Skeletal muscle tissue (tissue), 3 donors: ENCODE measurements at regions not wholly inside any gene's neighbourhood (a gene's known extent, or its start where the extent isn't known, plus 50 kb on each side); places are given as distances from the start of the nearest gene placed in this dataset.

Source experiments
- H3K27ac ChIP-seq: one replicate; pipeline ENCODE4 v1.7.0; 2013; ENCODE audit warnings: mild to moderate bottlenecking, low read depth, low read length, inconsistent platforms
- H3K27me3 ChIP-seq, 3 donors: one replicate each; pipeline ENCODE4 v1.7.0; 2013; ENCODE audit warnings: low read length in 3 of 3; ENCODE audit not compliant: control insufficient read depth in 3 of 3, insufficient read depth in 3 of 3
- H3K36me3 ChIP-seq, 3 donors: one replicate each; pipeline ENCODE4 v1.7.0; 2013; ENCODE audit warnings: low read length in 3 of 3; ENCODE audit not compliant: control insufficient read depth in 3 of 3, insufficient read depth in 3 of 3
- H3K4me1 ChIP-seq, 3 donors: one replicate each; pipeline ENCODE4 v1.7.0; 2013; ENCODE audit warnings: low read length in 3 of 3, mild to moderate bottlenecking in 3 of 3; ENCODE audit not compliant: control insufficient read depth in 3 of 3, insufficient read depth in 3 of 3
- H3K4me3 ChIP-seq, 3 donors: one replicate each; pipeline ENCODE4 v1.7.0; 2013; ENCODE audit warnings: low read length in 3 of 3
- H3K9ac ChIP-seq, 3 donors: one replicate each; pipeline ENCODE4 v1.7.0; 2013; ENCODE audit warnings: low read length in 3 of 3, mild to moderate bottlenecking in 3 of 3, moderate library complexity in 2 of 3, low read depth in 1 of 3
- H3K9me3 ChIP-seq, 3 donors: one replicate each; pipeline ENCODE4 v1.7.0; 2013; ENCODE audit warnings: low read length in 3 of 3; ENCODE audit not compliant: control insufficient read depth in 3 of 3
- donor health status: Osteomylitis.

GRCh38 chr5:169369130-169369529, 68.2 kb upstream of the SLIT3 start:
- Histone ChIP-seq H3K9ac (no peak overlapping the region), H3K27ac (no peak overlapping the region), H3K36me3 (no peaks in the 10 kb centered on the region), H3K4me3 (no peak overlapping the region), H3K27me3 (no peaks in the 10 kb centered on the region), H3K4me1 (no peaks in the 10 kb centered on the region), H3K9me3 (peaks cover 0 to 1% (median 0%) of the 10 kb centered on the region in 3 donors)

DNA sequence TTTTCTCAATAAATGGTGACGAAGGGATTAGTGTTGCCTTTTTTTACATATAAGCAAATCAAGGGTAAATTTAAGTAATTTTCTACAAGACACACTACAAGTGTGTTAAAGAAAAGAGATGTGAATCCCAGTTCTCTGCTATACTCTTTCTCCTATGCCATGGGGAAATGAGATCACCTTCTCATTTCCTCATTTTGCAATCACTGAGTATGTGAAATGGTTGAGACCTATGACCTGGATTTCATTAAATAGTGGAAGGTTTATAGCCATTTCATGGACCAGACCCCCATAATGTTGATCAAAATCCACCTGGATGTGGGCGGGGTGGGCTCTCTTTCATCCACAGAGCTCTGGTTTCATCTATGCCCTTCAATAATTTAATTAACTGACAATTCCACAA, 66.9 kb upstream of the SLIT3 start:
- Histone ChIP-seq H3K36me3 (no peaks in the 10 kb centered on the region), H3K9ac (no peak overlapping the region), H3K9me3 (peaks cover 0 to 1% (median 0%) of the 10 kb centered on the region in 3 donors), H3K27me3 (no peaks in the 10 kb centered on the region), H3K4me1 (no peaks in the 10 kb centered on the region), H3K27ac (no peak overlapping the region), H3K4me3 (no peak overlapping the region)

- no peaks in the 10 kb centered on the region for H3K9me3 ChIP-seq
- no peaks in the 10 kb centered on the region for H3K36me3 ChIP-seq
- H3K27ac ChIP-seq, result no peak overlapping the region
- no peaks in the 10 kb centered on the region for H3K4me1 ChIP-seq
- no peaks in the 10 kb centered on the region for H3K27me3 ChIP-seq
- H3K4me3 ChIP-seq, result no peak overlapping the region
- no peak overlapping the region for H3K9ac ChIP-seq
Measured at GRCh38 chr5:169357291-169357690, 56.4 kb upstream of the SLIT3 start.

GRCh38 chr5:169356811-169357210, 55.9 kb upstream of the SLIT3 start:
- Histone ChIP-seq H3K27ac (no peak overlapping the region), H3K9ac (no peak overlapping the region), H3K4me1 (no peaks in the 10 kb centered on the region), H3K36me3 (no peaks in the 10 kb centered on the region), H3K4me3 (no peak overlapping the region), H3K9me3 (no peaks in the 10 kb centered on the region), H3K27me3 (no peaks in the 10 kb centered on the region)

- H3K36me3 ChIP-seq, result no peaks in the 10 kb centered on the region
- H3K9me3 ChIP-seq, result no peaks in the 10 kb centered on the region
- H3K27ac ChIP-seq, result no peak overlapping the region
- no peaks in the 10 kb centered on the region for H3K27me3 ChIP-seq
- H3K9ac ChIP-seq, result no peak overlapping the region
- H3K4me3 ChIP-seq, result no peak overlapping the region
- no peaks in the 10 kb centered on the region for H3K4me1 ChIP-seq
Measured at GRCh38 chr5:169356181-169356580, 55.2 kb upstream of the SLIT3 start.

DNA sequence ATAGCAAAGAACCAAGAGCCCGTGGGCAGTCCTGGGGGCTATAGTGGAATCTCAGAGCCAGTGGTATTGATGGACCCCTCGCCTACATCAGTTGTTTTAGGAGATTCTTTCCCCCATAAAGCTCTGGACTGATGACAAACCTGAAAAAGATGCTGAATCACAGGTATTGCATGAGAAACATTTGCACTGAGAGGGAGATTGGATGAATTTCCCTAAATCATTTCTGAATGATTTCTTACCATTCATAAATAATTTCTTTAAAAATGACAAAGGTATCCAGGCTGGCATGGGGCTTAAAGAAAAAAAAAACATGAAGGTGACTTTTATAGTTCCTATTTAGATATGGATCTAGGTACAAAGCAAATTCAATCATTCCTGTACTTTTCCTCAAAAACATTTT, 54.0 kb upstream of the SLIT3 start:
- Histone ChIP-seq H3K36me3 (no peaks in the 10 kb centered on the region), H3K4me1 (no peaks in the 10 kb centered on the region), H3K9ac (no peak overlapping the region), H3K9me3 (no peaks in the 10 kb centered on the region), H3K27me3 (no peaks in the 10 kb centered on the region), H3K4me3 (no peak overlapping the region), H3K27ac (no peak overlapping the region)

DNA sequence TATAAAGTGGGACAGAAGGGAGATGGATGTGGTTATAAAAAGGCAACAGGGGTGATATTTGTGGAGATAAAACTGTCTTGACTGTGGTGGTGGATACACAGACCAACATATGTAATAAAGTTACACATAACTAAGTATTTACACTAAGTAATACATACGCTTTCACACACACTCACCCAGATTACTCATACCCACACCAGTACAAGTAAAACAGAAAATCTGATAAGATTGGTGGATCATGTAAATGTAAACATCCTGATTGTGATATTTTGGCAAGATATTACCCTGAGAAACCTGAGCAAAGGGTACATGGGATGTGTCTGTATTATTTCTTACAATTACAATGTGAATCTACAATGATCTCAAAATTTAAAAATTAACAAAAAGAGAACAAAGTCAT, 53.3 kb upstream of the SLIT3 start:
- Histone ChIP-seq H3K27ac (no peak overlapping the region), H3K4me1 (no peaks in the 10 kb centered on the region), H3K36me3 (no peaks in the 10 kb centered on the region), H3K27me3 (no peaks in the 10 kb centered on the region), H3K4me3 (no peak overlapping the region), H3K9me3 (no peaks in the 10 kb centered on the region), H3K9ac (no peak overlapping the region)

DNA sequence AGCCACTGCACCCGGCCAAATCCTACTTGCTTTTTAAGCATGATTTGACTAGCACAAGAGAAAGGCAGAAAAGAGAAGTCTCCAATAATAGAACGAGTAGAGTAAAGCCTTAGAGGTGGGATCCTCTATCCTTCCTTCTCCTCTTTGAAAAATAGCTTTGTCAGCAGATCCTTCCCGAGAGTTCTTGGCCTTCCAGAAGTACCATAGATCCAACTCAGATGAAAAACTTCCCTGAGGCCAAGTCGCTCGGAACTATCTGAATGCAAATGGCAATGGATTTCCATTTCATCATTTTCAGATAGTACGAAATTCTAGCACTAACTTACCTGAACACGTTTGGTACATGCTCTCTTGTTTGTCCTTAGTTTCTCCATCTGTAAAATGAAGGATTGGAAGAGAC, 52.0 kb upstream of the SLIT3 start:
- Histone ChIP-seq H3K36me3 (no peaks in the 10 kb centered on the region), H3K9ac (no peak overlapping the region), H3K4me1 (no peaks in the 10 kb centered on the region), H3K27ac (no peak overlapping the region), H3K27me3 (no peaks in the 10 kb centered on the region), H3K4me3 (no peak overlapping the region), H3K9me3 (no peaks in the 10 kb centered on the region)

DNA sequence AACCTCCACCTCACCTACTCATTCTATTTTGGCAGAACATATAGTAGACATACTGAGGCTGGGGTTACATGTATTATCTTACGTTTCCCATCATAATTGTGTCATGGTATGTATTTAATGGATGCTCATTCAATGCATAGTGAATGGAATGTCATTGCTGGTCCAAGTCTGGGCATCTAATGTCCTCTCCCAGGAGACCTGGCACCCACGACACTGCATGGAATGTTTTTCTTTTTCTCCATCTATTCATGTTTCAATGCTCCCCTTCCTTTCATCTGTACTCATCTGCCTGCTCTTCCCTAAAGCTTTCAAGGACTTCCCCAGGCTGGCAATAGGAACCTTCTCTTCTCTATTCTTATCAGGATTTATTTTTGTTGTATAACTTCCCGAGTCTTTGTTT, 50.8 kb upstream of the SLIT3 start:
- Histone ChIP-seq H3K4me1 (peaks cover 0 to 3% (median 0%) of the 10 kb centered on the region in 3 donors), H3K27ac (no peak overlapping the region), H3K36me3 (no peaks in the 10 kb centered on the region), H3K4me3 (no peak overlapping the region), H3K9ac (no peak overlapping the region), H3K27me3 (no peaks in the 10 kb centered on the region), H3K9me3 (no peaks in the 10 kb centered on the region)

DNA sequence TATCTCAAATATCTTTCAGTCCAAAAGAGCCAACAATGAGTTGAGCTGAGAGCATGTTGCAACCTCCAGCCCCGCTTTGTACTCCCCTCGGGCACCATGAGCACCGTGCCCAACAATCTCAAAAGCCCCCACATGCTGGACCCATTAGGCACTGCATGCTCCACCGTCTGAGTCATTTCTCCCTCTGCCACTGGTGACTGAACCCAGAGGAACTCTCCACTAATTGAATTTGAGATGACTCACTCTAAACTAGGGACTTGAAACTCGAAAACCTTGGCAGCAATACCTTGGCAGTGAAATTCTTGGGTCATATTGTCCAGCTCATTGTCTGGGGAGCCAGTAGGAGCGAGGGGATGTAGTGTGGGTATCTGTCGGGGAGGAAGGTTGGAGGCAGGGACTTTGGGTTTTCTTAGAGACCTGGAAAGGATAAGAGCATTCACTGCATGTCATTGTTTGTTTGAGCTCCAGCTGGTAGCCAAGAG, 49.9 kb upstream of the SLIT3 start:
- H3K4me1 ChIP-seq, result peaks cover 0 to 3% (median 0%) of the 10 kb centered on the region in 3 donors
- H3K9me3 ChIP-seq, result no peaks in the 10 kb centered on the region
- H3K9ac ChIP-seq, result no peak overlapping the region
- H3K27ac ChIP-seq, result no peak overlapping the region
- H3K27me3 ChIP-seq, result no peaks in the 10 kb centered on the region
- no peaks in the 10 kb centered on the region for H3K36me3 ChIP-seq
- no peak overlapping the region for H3K4me3 ChIP-seq
